NCI-H774 (cell line): ENCODE measurements at regions not wholly inside any gene's neighbourhood (a gene's known extent, or its start where the extent isn't known, plus 50 kb on each side); places are given as distances from the start of the nearest gene placed in this dataset.
"Not testable (repeated sequence)": the region's sequence is repeated elsewhere in the genome, so short reads cannot be mapped to it uniquely, and the experiment has no call there.

ENCODE experiments used
- DNase-seq: peaks from one replicate; lab custom pipeline; 2025; lab: John Stamatoyannopoulos, UW

DNA sequence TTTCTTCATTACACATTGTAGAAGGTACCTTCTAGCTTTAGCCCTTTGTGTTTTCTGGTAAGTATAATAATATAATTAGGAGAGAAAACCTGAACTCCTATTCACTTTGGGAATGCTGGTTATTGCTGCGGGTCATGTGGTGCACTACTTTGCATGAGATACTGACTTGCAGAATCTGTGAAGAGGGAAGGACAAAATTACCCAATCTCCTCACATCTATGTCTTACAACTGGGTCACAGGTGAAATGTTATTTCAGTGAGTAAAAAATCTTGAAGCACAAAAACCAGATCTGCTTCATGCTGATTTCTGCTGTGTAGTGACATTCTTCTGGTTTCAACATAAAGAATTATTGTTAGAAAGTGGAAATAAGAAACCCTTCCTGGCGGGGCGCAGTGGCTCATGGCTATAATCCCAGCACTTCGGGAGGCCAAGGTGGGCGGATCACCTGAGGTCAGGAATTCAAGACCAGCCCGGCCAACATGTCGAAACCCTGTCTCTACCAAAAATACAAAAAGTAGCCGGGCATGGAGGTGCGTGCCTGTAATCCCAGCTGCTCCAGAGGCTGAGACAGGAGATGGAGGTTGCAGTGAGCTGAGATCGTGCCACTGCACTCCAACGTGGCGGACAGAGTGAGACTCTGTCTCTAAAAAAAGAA is 211.0 kb upstream of the REG3G start:
- no peak for DNase-seq

DNA sequence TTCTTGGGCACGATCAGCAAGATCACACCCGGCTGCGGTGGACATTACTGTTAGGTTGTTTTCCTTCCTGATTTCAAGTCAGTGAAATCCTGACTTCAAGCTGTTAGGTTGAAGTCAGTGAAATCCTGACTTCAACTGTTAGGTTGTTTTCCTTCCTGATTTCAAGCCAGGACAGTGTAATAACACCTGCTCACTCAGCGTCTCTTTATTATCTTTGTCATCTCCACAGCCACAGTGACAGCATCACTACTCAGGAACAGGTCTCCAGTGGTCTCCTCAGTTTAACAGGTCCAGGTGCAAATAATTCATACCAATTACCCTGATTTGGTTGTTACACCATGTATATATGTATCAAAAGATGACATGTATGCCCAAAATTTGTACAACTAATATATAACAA is 208.1 kb upstream of the REG3G start:
- DNase-seq: peak; percentile 0

DNA sequence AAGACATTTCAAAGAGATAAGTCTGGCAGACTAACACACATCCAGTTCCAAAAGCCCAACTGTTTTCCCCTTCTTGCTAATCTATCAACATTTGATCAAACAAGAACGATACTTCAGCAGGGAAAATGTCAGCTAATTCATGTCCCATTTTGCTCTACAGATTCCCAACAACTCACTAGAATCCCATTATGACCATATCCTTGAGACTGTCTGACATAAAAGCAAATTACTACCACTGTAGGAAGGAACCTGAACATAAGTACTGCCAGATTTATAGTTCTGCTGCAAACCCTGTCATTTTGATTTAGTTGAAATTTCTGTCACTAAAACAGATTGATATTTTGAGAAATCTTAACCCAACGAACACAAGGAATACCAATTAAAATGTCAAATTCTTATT is 193.0 kb upstream of the REG3G start:
- DNase-seq: no peak

GRCh38 chr2:78839259-78839658 is 186.2 kb upstream of the REG3G start:
- no peak for DNase-seq

DNA sequence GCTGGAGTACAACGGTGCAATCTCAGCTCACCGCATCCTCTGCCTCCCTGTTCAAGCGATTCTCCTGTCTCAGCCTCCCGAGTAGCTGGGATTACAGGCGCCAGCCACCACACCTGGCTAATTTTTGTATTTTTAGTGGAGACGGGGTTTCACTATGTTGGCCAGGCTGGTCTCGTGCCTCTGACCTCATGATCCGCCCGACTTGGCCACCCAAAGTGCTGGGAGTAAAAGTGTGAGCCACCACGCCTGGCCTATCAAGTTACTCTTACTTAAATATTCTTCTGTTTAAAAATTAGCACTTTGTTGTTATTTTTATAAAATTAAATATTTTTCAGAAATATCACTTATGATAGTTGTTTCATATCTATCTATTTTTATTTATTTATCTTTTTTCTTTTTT is 185.2 kb upstream of the REG3G start:
- DNase-seq: not testable (repeated sequence)

DNA sequence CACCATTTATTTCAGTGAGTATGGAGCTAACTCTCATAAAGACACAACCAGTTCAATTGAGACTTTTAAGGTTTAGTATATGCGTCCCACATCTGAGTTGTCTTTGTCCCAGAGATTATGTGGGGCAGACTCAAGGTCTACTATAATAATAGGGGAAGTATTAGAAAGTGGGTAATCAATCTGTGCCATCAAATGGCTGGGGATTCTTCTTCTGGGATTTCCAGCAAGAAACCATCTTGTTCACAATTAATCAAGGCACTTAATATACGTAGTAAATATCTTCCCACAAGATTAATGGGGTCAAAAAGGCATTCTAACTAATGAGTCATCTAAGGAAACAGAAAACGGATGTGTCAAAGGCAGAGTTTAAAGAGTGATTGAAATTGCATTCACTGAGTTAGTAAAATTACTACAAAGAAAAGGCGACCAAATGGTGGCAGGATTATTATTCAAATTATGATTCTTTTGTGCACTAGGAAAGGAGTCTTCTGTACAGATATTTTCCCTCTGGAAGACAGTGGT is 179.8 kb upstream of the REG3G start:
- DNase-seq: no peak

DNA sequence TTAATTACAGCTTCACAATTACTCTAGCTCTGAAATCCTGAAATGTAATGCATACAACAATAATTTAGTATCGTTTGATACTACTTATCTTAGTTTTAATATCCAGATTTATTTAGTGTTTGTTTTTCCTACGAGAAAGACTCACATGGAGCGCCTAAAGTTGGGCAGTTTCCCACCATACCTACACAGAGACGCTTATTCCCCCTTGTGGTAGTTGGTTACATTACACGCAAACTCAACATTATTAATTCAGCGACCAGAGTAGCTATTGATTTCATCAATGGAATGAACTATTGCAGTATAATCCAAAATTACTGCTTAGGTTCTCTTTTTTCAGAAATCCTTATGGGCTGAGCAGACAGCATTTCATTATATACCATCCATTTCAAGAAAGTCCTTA is 164.0 kb upstream of the REG3G start:
- DNase-seq: no peak

- no peak for DNase-seq
These were observed 161.3 kb upstream of the REG3G start for GRCh38 chr2:78864205-78864604.

DNA sequence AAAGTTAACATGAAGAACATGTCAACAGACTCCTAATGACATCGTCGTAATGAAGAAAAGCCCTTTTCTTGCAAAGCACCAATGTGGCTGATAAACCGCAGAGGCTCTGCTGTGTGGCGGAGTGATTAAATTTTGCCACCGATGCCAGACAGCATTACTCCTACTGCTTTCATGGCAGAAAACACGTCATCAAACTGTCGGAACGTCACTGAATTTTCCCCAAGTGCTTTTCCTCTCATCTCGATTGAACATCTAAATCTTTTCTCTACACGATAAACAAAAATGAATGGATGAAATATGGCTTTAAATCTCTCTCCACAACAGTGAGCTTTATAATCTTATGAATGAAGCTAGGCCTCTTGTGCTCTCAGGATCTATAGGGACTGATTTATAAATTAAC is 159.8 kb upstream of the REG3G start:
- DNase-seq: no peak

GRCh38 chr2:78870343-78870967 is 155.0 kb upstream of the REG3G start:
- DNase-seq: no peak

- DNase-seq: no peak
These were observed 152.0 kb upstream of the REG3G start for GRCh38 chr2:78873526-78873925.

- no peak for DNase-seq
These were observed 149.2 kb upstream of the REG3G start for GRCh38 chr2:78876316-78876688.

- no peak for DNase-seq
These were observed 138.1 kb upstream of the REG3G start for GRCh38 chr2:78887446-78887845.

GRCh38 chr2:78890935-78891334 is 134.6 kb upstream of the REG3G start:
- DNase-seq: no peak

GRCh38 chr2:78892295-78892694 is 133.2 kb upstream of the REG3G start:
- DNase-seq: no peak

GRCh38 chr2:78895022-78895421 is 130.5 kb upstream of the REG3G start:
- no peak for DNase-seq

DNA sequence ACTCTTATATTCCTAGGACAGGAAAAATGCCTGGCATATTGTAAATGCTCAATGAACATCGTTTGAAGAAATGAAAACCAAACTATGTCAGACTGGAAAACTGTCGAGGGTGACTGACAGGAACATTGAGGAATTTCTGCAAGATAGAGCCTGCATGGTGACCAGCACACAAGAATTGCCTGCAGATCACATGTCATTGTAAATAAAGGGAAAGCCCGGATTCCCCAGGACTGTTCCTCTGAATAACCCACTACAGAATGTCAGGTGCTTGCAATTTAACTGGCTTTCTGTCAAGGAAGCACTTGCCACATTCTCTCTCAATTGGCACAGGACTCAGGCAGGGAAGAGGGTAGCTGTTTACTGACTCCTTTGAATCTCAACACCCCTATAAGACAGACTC is 129.0 kb upstream of the REG3G start:
- no peak for DNase-seq

GRCh38 chr2:78907089-78907488 is 118.4 kb upstream of the REG3G start:
- DNase-seq: no peak

DNA sequence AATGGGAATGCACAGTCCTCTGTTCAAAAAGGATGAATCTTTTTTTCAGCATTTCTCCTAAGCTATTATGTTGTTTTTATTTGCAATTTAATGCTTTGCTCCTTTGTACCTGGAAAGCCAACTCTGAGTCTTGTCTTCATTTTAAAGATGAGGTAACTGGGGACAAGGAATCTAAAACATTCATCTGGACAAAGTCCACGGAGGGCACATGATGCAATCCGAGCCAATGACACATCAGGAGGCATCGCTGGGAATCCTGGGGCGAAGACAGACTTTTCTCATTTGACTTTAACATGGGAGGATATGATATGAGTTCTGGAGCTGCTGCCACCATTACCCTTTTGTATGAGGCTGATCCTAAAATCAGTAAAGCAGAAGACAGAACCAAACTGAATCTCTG is 116.5 kb upstream of the REG3G start:
- no peak for DNase-seq

DNA sequence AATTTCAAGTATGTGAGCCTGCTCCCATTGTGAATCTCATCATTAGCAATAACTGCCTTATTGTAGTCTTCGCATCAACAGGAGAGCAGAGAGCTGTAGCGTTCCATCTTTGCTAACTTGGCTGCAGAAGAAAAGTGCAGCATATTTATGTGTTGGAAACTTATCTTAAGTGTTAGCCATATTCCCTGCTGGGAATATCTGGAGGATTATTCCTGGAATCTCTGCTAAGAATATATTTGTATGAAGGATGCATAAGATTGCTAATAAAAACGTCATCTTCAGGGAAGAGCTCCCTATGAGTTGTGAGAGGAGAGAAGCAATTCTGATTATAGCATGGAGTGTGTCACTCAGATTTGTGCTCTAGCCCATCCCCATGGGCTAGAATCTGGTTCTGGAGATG is 115.1 kb upstream of the REG3G start:
- DNase-seq: no peak

GRCh38 chr2:78913257-78913656 is 112.2 kb upstream of the REG3G start:
- no peak for DNase-seq

- no peak for DNase-seq
These were observed 100.2 kb upstream of the REG3G start for GRCh38 chr2:78925258-78925657.

- DNase-seq: no peak
These were observed 97.0 kb upstream of the REG3G start for GRCh38 chr2:78928502-78928901.

GRCh38 chr2:78940998-78941397 is 84.5 kb upstream of the REG3G start:
- DNase-seq: no peak
